Stomach smooth muscle (tissue), 2 donors: ENCODE measurements at regions not wholly inside any gene's neighbourhood (a gene's known extent, or its start where the extent isn't known, plus 50 kb on each side); places are given as distances from the start of the nearest gene placed in this dataset.
A peak's percentile ranks its signal among the peaks of the same experiment; 100 is the strongest.

ENCODE experiments used
- H3K27ac ChIP-seq: one replicate; pipeline ENCODE4 v1.7.0; 2013; ENCODE audit warnings: mild to moderate bottlenecking, low read length, inconsistent platforms
- H3K27me3 ChIP-seq, 2 donors: one replicate each; pipeline ENCODE4 v1.7.0; 2013; ENCODE audit warnings: low read length in 2 of 2; ENCODE audit not compliant: insufficient read depth in 2 of 2, control insufficient read depth in 1 of 2
- H3K36me3 ChIP-seq, 2 donors: one replicate each; pipeline ENCODE4 v1.7.0; 2013; ENCODE audit warnings: low read length in 2 of 2; ENCODE audit not compliant: control insufficient read depth in 2 of 2, insufficient read depth in 2 of 2
- H3K4me1 ChIP-seq: one replicate; pipeline ENCODE4 v1.7.0; 2013; ENCODE audit warnings: low read length; ENCODE audit not compliant: control insufficient read depth, insufficient read depth
- H3K4me3 ChIP-seq, 2 donors: one replicate each; pipeline ENCODE4 v1.7.0; 2013; ENCODE audit warnings: low read length in 2 of 2
- H3K9ac ChIP-seq, 2 donors: one replicate each; pipeline ENCODE4 v1.7.0; 2013; ENCODE audit warnings: low read length in 2 of 2, mild to moderate bottlenecking in 1 of 2
- H3K9me3 ChIP-seq, 2 donors: one replicate each; pipeline ENCODE4 v1.7.0; 2013; ENCODE audit warnings: low read length in 2 of 2; ENCODE audit not compliant: control insufficient read depth in 2 of 2
- donor health status: healthy.
- donor health status: Pancreatic carcinoma.

DNA sequence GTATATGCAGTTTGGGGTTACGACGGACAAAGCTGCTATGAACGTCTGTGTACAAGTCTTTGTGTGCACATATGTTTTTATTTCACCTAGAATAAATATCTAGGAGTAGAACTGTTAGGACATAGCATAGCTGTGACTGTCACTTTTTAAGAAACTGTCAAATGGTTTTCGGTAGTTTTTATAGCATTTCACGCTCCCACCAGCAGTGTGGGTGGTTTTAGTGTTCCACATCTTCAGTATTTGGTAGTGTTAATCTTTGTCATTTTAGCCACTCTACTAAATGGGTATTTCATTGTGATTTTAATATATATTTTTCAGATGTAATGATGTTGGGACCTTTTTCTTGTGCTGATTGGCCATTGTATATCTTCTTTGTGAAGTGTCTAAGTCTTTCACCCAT is 109.1 kb upstream of the BCAT1 start:
- Histone ChIP-seq H3K4me3 (no peak overlapping the region), H3K27me3 (no peaks in the 10 kb centered on the region), H3K9ac (no peak overlapping the region), H3K9me3 (no peaks in the 10 kb centered on the region), H3K36me3 (no peaks in the 10 kb centered on the region), H3K27ac (no peak overlapping the region), H3K4me1 (no peaks in the 10 kb centered on the region)

DNA sequence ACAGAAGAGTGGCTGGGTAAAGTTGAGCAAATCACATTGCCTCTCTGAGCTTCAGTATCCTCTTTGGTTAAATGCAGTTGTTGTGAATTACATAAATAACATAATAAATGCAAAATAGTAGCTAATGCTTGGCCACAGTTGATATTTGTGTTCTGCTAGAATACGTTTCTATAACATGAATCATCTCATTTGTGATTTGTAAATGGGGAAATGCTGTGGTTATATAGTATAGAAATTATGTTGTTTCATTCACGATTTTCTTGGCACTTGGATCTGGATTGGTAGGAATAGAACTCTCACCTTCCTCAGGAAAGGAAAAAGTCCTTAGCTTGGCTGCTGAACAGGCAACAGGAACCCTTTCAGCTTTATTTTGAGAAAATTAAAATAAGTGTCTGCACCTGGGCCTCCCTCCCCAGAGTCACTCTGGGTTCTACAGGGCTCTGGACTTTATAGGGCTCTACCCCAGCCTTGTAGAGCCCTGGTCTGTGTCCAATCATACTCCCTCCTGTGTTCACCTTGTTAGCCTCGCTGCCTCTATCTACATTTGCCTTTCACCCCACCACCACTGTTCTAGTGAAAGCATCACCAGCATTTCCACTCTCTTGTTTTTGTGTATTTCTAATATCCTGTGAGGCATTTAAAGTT is 107.7 kb upstream of the BCAT1 start:
- Histone ChIP-seq H3K27ac (no peak overlapping the region), H3K4me1 (no peaks in the 10 kb centered on the region), H3K4me3 (no peak overlapping the region), H3K9me3 (no peaks in the 10 kb centered on the region), H3K36me3 (no peaks in the 10 kb centered on the region), H3K27me3 (no peaks in the 10 kb centered on the region), H3K9ac (no peak overlapping the region)

DNA sequence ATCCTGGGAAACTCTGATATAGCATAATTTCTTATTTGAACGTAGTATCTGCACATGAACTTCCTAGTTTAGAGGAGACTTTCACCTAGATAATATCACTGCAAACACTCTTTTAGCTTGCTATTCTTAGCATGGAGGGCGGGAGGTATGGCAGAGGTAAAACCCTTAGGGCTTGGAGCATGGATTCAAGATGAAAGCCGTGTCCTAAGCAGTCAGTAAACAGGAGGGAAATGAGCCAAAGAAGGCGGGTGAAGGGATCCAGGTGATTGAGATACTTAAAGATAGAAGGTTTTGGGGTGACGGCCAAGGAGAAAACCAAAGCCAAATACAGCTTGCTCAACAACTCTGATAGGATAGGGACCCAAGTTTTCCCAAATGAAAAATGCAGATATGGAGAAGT is 107.1 kb upstream of the BCAT1 start:
- no peak overlapping the region for H3K9ac ChIP-seq
- H3K27me3 ChIP-seq = no peaks in the 10 kb centered on the region
- H3K27ac ChIP-seq = no peak overlapping the region
- no peaks in the 10 kb centered on the region for H3K36me3 ChIP-seq
- H3K4me3 ChIP-seq = no peak overlapping the region
- H3K9me3 ChIP-seq = no peaks in the 10 kb centered on the region
- no peaks in the 10 kb centered on the region for H3K4me1 ChIP-seq

DNA sequence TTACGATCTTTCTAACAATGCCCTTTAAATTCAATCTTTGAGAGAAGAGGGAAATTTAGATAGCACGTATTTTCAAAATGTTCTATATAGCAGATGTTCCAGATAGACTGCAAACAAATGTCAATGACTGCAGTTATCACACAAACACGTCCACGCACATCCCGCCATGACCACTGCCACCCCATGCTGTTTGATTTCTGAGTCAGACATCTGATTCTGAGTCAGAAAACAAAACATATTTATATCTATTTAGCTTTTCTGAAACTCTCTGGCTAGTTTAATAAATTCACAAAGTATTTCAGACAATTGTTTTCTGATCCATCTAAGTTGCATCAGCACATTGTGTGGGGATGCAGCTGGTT is 105.9 kb upstream of the BCAT1 start:
- no peak overlapping the region for H3K27ac ChIP-seq
- H3K27me3 ChIP-seq = no peaks in the 10 kb centered on the region
- no peaks in the 10 kb centered on the region for H3K4me1 ChIP-seq
- no peaks in the 10 kb centered on the region for H3K36me3 ChIP-seq
- H3K9me3 ChIP-seq = no peaks in the 10 kb centered on the region
- H3K9ac ChIP-seq = no peak overlapping the region
- no peak overlapping the region for H3K4me3 ChIP-seq

DNA sequence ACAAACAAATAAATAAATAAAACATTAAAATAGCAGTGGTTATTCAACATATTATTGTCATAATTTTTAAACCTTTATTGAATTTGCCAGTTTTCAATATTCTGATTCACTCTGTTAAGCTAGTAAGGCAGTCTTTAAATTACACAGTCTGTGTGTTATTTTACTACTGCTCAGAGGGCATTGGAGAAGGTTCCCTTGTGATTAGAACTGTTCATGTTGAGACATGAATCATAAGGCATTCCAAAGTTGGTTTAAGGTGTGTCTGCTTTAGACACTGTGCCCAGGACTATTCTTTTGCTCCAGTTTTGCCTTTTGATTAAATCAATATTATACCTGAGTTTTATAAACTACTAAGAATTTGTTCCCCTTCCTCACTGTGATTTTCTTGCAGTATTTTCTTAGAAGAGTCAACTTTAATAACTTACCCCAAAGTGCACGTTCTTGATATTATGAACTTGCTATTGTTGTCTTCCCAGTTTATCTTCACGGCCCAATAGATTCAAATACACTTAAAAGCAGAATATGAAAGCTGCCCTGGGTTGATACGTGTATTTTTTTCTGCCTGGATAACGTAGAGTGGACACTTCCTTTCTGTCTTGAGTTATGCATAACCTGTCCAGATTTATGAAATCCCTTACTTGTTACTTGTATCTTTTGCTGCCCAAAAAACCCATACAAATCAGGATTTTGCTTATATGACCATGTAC is 105.3 kb upstream of the BCAT1 start:
- Histone ChIP-seq H3K27me3 (no peaks in the 10 kb centered on the region), H3K4me3 (no peak overlapping the region), H3K9ac (no peak overlapping the region), H3K27ac (no peak overlapping the region), H3K9me3 (no peaks in the 10 kb centered on the region), H3K4me1 (no peaks in the 10 kb centered on the region), H3K36me3 (no peaks in the 10 kb centered on the region)

DNA sequence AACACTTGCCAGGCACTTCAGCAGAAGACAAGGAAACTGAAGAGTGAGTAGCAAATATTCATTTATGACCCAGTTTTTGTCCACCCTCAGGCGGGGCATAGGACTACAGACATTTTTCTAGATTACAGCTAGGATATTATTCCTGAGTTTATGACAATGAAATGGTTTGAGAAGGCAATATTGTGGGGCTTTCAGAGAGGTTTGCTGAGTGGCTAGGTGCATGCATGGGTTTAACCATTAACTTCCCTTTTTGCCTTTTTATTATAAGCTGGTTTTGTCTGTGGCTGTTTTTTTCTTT is 104.0 kb upstream of the BCAT1 start:
- H3K4me3 ChIP-seq = peak overlapping the region in 1 of 2 donors; percentile 29
- no peaks in the 10 kb centered on the region for H3K36me3 ChIP-seq
- H3K27ac ChIP-seq = no peak overlapping the region
- H3K9ac ChIP-seq = no peak overlapping the region
- H3K4me1 ChIP-seq = no peaks in the 10 kb centered on the region
- H3K9me3 ChIP-seq = no peaks in the 10 kb centered on the region
- no peaks in the 10 kb centered on the region for H3K27me3 ChIP-seq

DNA sequence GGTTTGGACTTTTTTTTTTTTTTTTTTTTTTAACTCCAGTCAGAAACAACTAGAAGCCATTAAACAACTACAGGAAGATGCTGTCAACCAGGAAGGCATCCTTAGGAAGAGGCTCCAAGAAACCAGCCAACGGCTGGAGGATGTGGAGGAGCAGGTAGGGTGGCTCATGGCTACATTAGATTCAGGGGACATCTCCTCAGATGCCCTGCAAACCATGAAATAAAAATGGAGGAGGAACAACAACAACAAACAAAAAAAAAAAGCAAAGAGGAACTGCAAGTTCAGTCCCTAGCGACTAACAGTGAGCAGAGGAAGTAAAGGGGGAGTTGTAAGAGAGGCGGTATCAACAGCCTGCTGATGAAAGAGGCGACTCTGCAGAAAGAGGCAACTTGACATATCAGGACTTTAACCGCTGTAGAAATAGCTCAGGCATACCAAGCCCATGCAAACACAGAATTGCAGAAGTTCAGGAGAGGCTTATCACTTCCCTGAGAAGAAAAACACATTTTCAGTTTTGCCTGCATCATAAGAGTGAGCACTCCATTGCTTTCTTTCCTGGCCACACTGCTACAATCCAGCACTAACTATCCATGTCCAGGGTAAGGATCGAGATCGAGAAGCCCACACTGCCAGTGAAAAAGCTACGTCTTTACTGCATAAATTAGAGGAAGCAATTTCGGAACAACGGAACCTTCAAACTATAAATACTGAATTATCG is 103.5 kb upstream of the BCAT1 start:
- Histone ChIP-seq H3K4me1 (no peaks in the 10 kb centered on the region), H3K9ac (no peak overlapping the region), H3K4me3 (peak overlapping the region in 1 of 2 donors; percentile 29), H3K36me3 (no peaks in the 10 kb centered on the region), H3K27ac (no peak overlapping the region), H3K27me3 (no peaks in the 10 kb centered on the region), H3K9me3 (no peaks in the 10 kb centered on the region)

DNA sequence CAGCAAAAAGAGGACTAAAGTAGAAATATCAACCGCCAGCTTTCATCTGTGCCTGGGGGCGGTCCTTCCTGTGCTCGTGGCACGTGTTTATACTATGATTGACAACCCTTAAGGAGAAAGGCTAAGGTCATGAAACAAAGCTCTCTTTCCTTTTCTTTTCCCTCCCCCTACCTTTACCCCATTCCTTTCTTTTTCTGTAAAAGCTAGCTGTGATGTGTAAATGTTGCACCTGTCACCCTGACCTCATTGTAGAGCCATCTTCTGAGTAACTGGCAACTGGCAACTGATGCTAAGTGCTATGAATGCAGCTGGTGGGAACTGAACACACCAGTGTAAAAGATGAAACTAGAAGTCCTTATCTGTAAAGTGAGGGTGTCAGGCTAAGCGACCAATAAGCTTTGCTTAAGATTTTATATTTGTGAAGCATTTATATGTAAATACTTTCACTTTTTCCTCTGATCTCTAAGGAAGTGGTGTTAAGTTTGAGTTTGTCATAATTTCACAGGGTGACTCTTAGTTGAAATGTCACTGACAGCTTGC is 102.8 kb upstream of the BCAT1 start:
- no peaks in the 10 kb centered on the region for H3K36me3 ChIP-seq
- no peak overlapping the region for H3K27ac ChIP-seq
- H3K4me3 ChIP-seq = no peak overlapping the region
- no peaks in the 10 kb centered on the region for H3K27me3 ChIP-seq
- H3K4me1 ChIP-seq = no peaks in the 10 kb centered on the region
- no peaks in the 10 kb centered on the region for H3K9me3 ChIP-seq
- no peak overlapping the region for H3K9ac ChIP-seq

DNA sequence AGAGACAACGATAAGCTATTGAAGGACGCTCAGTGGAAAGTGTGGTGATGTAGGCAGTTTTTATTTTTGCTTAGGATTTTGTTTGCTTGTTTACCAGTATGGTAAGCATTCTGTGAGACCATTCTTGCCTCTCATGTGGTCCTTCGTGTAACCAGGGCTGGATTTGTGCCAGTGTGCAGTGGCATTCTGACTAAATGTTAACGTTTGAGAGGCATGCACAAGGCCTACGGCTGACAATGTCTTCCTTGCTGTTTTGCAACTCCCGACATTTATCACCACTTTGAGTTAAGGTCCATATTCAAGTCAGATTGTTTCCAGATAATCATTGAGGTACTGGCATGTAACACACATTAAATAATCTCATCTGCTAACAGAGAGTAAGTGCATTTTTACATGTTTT is 102.3 kb upstream of the BCAT1 start:
- Histone ChIP-seq H3K4me1 (no peaks in the 10 kb centered on the region), H3K27me3 (no peaks in the 10 kb centered on the region), H3K9me3 (no peaks in the 10 kb centered on the region), H3K27ac (no peak overlapping the region), H3K4me3 (no peak overlapping the region), H3K9ac (no peak overlapping the region), H3K36me3 (no peaks in the 10 kb centered on the region)

DNA sequence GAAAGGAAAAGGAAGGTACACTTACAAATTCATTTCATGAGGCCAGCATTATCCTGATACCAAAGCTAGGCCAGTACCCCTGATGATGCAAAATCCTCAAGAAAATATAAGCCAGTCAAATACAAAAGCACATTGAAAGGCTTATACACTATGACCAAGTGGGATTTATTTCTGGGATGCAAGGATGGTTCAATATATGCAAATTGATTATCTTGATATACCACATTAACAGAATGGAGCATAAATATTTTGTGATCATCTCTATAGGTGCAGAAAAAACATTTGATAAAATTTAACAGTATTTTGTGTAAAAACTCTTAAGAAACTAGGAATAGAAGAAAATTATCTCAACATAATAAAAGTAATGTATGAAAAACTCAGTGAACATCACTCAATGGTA is 97.0 kb upstream of the BCAT1 start:
- Histone ChIP-seq H3K27ac (no peak overlapping the region), H3K4me3 (no peak overlapping the region), H3K9me3 (no peaks in the 10 kb centered on the region), H3K27me3 (no peaks in the 10 kb centered on the region), H3K36me3 (no peaks in the 10 kb centered on the region), H3K4me1 (no peaks in the 10 kb centered on the region), H3K9ac (no peak overlapping the region)
